GM03348 (cell line): ENCODE measurements at regions not wholly inside any gene's neighbourhood (a gene's known extent, or its start where the extent isn't known, plus 50 kb on each side); places are given as distances from the start of the nearest gene placed in this dataset.

Experiments
- DNase-seq: peaks from one replicate; pipeline ENCODE4 v3.0.0; 2012; ENCODE audit warnings: low spot score

DNA sequence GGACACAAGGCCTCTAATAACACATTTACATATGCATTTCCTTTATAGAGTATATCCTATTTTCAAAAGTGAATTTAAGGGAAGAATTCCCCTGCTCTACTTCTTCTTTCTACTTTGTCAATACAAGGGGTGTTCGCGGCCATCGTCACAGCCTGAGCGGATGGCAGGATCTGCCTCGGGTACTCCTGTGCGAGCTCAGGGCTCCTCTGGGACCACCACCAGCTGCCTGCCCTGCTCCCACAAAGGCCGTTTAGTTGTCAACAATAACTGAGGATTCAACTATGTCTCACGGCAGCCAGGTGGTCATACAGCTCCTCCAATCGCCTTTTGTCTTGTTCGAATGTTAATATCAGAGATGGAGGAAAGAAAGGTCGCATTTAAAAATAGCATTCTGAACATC is 228.2 kb upstream of the TENM3 start:
- no peak for DNase-seq

DNA sequence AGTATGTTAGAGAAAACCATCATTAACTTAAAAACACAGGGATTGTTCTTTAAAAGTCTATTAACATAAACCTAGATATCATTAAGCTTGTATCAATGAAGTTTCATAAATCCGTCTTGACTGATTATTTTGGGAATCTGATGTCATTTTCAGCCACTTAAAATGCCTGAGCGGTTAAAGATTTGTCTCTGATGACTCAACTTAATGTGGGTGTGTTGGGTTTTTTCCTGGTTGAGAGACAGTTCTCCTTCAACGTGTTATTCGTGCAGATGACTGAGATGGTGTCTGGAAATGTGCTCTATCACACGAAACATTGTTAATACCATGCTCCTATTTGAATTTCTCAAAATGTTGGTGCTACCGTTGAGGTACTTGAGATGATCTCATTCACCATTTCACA is 227.3 kb upstream of the TENM3 start:
- DNase-seq = peak; percentile 70

DNA sequence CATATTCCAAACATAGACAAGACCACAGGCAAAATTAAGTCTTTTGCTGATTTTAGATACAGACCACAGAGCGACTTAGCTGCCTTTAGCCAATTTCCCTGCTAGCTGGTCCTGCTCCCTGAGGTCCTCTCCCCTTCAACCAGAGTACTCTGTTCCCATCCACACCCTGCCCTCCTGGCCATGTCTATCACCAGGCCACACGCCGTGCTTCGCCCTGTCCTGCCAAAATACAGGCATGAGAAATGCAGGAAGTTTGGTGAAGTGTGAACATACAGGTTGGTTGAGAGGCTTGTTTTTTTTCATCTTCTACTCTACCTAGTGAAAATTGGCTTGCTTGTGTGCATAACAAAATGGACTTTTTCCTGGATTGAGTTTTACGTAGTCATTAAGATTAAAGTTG is 226.2 kb upstream of the TENM3 start:
- no peak for DNase-seq

DNA sequence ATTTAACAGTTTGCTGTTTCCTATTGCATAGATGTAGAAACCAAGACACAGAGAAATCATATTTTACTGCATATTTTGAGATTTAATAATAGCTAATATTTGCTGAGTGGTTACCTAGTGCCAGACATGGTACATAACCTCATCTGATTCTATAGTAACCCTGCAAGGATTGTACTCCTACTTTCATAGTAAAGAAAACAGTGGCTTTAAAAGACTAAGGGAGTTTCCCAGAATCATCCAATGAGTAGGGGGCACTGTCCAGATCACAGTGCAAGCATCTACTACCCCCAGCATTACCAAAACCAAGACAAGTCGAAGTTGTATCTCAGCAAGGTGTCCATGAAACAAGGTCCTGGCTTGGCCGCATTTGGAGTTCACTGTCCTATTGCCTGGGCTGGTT is 224.5 kb upstream of the TENM3 start:
- no peak for DNase-seq

DNA sequence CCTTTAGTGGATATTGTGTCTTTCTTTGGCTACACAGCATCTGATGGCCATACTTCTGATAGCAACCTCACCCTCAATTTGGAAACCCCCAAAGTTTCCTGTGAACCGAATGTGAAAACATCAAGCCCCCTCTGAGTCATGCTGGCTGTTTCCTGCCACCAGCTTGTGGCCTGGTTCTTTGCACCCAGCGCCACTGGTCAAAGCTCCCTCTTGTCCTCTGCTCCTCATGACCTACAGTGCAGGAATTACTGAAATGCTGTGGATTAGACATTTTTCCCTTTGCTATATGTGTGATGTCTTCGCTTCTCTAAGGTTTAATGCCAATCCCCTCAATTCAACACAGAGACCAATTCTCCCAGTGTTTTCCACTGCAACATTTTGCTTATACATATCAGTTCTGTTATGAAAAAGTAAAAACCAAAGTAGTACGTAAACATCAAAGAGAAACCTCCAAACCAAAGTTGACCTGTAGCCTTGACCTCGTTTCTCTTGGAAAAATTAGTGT is 224.0 kb upstream of the TENM3 start:
- no peak for DNase-seq

DNA sequence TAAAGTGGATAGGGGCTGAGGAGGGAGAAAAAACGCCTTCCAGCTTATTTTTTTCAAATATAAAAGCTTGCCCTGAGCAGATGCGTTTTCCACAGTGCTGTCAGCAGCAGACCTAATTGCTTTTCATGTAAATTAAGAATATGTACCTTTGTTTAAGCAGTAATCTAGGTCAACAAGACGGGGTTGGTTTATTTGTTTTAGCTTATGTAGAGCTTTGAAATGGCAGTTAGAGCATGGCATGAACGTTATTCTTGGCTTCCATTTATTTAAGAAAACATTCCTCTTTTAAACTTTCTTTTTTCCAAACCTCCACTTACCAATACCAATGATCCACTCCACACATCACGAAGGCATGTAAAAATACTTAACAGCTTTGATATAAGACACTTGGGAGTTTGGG is 220.3 kb upstream of the TENM3 start:
- DNase-seq = no peak

DNA sequence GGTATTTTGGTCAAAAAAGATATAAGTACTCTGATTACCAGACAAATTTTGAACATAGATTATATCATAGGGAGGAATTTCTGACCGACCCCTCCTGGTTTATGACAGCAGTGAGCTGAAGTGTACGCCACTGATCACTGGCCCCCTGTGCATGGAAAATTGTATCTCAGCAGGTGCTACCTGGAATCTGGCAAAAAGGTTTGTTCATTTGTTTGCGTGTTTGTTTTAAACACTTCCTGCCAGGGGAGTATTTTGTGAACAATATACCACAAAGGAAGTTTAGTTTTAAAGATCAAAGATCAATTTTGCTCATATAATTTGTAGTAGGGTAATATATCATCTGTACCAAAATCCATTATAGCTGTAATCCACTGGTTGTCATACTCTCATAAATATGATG is 219.7 kb upstream of the TENM3 start:
- no peak for DNase-seq

DNA sequence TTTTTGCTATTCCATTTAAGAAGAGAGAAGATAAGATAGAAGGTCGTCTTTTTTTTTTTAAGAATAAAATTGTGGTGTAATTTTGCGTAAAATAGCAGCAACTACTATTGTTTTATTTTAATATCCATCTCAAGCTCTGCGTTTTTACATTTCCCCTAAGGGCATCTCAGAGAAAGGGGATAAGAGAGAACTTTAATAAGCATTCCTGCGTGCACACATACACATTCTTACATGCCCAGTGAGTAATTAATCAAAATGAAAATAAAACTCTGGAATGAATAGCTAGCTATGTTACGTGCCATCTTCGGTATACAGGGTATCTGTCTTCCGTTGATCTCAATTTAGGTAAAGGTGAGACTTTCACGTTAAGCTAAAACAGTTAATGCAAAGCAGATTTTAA is 200.3 kb upstream of the TENM3 start:
- no peak for DNase-seq

DNA sequence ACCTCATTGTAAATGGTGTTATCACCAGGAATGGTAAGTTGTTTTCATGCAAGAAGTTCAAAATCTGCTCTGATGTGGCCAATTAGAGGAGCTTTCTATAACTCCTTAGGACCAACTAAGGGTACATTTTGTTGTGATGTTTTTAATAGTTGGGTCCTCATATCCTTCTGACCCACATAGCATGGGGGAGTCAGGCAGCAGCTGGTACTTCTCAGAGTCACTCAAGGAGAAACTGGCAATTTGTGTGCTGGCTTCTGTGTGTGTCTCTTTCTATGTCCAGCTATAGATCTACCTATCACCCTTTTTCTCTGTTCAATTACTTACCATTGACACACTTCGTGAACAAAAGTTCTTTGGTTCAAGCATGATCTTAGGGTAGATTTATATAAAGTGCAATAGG is 194.3 kb upstream of the TENM3 start:
- DNase-seq = no peak

DNA sequence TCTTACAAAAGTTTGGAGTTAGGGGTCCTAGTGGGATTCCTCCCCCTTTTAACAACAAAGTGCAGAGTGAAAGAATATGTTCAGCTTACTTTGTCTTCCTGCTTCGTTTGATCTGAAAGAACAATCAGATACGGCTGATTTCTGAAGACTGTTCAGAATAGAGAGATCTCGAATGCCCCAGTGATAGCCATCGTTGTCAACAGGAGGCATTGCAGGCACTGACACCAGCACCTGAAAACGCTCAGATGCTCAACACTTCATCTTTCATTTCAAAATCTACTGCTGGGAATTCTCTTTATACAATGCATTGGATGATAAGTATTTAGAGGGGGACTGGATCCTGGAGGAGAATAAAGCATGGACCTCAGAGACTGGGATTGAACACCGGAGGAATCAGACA is 186.3 kb upstream of the TENM3 start:
- DNase-seq = no peak

DNA sequence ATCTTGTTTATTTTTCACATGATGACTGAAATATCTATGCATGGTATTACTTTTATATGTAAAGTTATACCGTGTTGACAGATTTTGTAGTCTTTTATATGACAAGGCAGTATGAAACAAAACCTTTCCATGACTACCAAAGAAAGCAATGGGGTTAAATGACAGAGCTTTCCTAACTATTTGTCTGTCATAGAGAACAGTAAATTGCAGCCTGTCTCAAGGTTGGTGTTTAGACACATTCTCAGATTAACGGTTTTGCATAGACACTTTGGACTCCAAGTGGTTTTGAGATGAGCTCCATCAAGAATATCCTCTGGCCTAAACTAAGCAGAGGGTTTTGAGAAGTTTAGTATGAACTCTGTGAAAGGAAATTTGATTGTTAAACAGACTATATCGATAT is 180.7 kb upstream of the TENM3 start:
- DNase-seq = no peak

DNA sequence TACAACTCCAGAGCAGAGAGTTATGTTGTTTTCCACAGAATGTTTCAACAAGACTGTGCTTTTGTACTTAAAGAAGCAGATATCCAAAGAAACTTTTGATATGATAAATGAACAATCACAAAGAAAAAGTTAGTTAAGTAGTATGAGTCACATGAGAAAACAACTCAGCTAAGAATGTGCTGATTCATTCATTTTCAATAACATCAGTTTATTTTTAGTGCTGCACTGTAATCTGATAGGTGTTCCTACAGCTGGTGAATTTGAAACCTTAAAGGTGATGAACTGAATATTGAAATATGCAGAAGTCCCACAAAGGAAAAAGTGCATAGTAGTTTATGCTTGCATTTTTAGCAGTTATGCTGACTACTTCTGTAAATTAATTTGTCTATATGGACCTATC is 180.3 kb upstream of the TENM3 start:
- peak; percentile 69 for DNase-seq

DNA sequence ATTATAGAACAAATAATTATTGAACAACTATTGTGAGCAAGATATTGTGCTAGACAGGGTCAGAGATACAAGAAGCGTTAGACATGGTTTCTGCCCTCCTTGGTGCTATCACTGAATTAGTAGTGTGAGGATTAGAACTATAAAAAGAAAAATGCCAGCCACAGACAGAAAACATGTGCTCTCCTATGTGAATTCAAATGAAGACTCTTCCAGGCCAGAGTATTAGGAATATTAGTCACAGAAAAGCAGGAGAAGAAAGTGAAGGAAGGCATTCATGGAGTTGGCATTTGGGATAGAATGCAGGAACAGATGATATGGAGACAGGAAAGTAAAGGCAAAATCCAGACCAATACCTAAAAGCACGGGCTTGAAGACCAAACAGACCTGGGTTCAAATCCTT is 179.6 kb upstream of the TENM3 start:
- peak; percentile 16 for DNase-seq

DNA sequence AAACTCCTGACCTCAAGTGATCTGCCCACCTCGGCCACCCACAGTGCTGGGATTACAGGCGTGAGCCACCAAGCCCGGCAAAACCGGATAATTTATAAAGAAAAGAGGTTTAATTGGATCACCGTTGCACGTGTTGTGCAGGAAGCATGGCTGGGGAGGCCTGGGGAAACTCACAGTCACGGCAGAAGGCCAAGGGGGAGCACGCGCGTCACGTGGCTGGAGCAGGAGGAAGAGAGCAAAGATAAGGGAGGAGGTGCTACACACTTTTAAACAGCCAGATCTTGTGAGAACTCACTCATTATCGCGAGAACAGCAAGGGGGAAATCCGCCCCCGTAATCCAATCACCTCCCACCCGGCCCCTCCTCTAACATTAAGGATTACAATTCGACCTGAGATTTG is 177.9 kb upstream of the TENM3 start:
- DNase-seq = no peak

DNA sequence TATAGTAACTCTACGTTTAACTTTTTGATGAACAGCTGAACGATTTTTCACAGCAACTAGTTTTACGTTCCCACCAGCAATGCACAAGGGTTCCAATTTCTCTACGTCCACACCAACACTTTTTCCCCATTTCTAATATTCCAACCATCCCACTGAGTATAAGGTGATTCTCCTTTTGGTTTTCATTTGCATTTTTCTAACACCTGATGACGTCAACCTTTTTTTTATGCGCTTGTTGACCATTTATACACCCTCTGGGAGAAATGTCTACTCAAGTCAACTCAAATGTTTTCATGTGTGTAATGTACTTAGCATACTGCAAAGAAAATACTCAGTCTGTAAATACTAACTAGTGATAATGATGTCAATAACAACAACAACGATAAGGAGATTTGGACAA is 177.2 kb upstream of the TENM3 start:
- no peak for DNase-seq

DNA sequence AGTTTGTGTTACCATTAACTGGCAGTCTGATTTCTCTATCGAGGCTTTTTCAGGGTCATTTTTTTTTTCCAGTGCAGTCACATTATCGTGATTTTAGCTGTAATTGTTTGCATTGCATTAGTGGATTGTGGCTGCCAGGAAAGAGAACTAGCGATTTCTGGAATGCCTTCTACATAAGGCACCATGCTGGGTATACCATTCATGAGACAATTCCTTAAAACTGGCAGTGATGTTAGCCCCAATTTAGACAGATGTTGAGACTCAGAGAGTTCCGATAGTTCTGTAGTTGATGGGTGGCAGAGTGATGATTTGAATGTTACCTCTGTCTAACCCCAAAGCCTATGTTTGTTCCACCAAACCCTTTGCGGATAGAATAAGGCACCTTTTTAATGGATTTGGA is 175.4 kb upstream of the TENM3 start:
- DNase-seq = no peak

DNA sequence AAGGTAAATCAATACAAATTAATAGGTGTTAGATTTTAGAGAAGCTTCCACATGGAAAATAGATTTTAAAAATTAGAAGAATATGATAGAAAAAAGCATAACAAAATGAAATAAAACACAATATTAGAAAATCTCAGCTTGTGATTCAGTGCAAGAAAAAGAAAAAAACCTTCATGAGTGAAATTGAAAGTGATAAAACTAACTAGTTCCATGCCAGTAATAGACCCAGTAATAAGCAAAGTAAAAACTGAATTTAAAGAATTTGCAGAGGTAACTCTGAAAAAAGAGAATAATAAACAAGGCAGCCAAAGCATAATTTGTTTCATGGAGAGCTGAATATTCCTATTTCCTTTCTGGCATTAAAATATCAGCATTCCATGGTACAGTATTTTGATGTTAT is 174.3 kb upstream of the TENM3 start:
- no peak for DNase-seq

DNA sequence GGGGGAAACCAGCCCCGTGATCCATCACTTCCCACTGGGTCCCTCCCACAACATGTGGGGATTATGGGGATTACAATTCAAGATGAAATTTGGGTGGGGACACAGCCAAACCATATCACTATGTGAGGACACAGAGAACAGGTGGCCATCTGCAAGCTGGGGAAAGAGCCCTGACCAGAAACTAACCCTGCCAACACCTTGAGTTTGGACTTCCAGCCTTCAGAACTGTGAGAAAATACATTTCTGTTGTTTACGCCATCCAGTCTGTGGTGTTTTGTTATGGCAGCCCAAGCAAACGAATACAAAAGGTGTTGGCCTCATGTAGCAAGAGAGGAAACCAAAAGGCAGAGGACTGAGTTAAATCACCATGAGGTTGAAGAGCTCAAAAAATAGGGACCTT is 169.9 kb upstream of the TENM3 start:
- DNase-seq = no peak

DNA sequence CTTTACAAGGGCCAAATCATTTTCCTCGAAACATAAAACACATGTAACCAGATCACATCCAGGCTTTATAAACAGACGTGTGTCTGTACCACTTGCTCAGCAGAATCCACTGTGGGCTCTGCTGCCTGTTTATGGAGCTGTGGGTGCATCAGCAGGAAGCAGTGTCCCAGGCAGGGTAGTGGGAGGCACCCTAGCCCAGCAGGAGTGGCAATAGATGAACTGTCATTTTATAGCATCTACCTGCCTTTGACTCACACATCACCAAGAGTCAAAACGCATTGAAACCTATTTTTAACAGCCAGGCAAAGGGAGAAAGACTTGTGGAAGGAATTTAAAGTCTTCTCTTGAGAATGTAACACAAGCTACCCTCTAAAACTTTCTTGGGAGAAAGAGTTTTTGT is 169.1 kb upstream of the TENM3 start:
- DNase-seq = no peak

DNA sequence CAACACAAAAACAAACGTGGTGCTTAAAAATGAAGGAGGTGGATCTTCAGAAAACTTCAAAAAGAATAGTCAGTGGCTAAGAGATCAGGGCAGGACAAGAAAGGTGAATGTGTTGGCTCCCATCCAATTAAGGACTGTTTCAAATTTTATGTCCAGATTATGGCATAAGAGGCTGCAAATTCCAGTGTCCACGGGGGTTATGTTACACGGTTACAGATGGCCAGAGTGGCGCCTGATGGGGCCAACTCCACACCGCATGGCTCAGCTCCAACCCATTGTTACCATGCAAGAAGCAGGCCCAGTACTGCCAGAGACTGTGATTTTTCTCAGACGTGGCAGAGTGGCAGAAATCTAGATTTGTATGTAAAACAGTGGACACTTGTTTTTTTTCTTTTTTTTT is 168.4 kb upstream of the TENM3 start:
- no peak for DNase-seq

DNA sequence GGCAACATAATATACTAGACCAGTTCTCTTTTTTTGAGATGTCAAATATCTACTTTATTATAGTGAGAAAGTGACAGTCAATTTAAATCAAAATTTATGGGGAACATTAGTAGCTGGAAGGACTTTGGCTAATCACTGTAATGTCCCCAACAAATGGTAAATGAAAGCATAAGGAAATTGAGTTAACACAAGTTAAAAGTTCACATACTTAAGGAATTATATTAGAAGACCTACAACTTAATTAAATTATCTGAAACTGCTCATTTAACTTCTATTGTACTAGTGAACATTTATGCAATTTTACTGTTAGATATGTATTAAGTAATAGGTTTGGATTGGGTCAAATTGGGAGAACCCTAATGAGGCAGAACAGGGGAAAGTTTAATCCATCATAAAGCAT is 160.3 kb upstream of the TENM3 start:
- DNase-seq = no peak

DNA sequence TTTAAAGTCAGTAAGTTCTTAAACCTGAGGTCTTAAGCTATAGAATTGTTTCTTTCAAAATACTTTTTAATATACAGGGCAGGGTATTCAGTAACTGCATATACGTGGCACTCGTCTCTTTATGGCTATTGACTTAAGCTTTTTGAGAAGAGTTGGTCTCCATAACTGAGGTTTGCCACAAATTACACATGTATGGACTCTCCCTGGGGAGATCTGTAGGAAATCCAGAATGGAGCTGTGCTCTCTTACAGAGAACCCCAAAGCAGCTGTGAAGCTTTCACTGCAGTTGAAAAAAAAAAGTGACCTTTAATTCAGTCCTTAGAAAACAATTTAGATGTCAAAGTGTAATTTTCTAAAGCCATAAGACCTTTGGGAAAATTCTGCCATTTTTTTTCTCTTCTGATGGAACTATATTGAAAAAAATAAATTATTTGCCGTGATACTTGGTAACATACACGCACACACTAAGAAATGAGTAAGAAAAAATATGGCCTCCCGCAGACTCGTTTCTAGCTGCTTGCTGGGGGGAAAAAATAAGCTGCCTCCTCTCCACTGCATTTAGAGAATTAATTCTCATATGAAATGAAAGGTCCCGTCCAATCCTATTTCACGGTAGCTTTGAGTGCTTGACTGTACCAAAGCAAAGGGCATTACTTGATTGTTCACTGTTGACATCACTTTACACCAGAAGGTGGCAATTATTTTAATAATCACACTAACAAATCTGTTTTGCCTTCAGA is 159.4 kb upstream of the TENM3 start:
- DNase-seq = no peak

DNA sequence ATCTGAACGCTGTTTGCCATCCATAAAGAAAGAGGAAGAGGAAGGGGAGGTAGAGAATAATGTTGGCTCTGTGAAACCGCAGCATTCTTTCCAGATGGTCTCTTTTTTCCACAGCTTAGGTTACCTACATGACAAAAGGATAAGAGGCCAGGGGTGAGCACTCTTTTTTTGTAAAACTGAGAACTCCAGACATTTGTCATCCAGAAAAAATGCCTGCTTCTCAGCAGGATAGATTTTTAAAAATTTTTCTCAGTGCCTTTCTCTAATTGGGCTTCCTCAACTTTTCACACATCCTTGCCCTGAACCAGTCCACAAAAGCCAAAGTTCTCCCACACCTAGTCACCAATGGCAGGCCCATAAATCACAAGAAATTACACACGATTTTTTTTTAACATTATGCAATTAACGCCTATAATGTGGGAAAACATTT is 158.1 kb upstream of the TENM3 start:
- DNase-seq = peak; percentile 44

DNA sequence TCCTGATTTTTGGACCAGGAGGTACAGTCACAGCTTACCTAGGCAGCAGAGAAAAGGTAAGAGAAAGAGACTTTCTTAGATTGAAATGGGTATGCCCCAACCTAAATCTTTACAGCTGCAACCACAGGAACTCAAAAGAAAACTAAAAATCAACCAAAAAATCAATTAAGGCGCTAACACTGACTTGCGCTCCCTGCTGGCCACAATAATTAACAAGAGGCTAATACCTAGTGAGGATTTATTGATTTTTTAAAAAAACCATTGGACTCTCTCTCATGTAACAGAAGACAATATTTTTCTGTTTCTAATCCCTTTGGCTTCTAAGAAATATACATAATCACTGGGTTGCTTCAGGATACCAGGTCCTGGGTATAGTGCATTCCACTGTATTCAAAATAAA is 153.9 kb upstream of the TENM3 start:
- DNase-seq = no peak

DNA sequence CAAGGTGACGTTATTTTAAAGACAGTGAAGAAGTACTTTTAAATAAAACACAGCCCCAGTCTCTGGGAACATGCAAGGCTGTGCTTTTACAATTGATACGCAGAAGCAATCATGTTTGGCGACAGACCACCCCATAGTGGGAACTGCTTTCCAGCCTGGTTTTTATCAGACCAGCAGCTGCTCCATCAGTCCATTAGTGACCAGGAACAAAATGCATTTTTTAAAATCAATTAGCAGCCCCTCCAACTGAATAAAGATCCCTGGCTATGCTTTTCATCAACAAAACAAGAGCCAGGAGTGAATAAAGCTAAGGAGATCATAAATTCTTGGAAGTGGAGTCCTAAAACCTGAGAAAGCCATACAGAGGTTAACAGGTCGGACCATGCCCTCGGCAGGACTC is 153.0 kb upstream of the TENM3 start:
- no peak for DNase-seq
